ENCODE measurements at regions not wholly inside any gene's neighbourhood (a gene's known extent, or its start where the extent isn't known, plus 50 kb on each side); places are given as distances from the start of the nearest gene placed in this dataset.

DNA sequence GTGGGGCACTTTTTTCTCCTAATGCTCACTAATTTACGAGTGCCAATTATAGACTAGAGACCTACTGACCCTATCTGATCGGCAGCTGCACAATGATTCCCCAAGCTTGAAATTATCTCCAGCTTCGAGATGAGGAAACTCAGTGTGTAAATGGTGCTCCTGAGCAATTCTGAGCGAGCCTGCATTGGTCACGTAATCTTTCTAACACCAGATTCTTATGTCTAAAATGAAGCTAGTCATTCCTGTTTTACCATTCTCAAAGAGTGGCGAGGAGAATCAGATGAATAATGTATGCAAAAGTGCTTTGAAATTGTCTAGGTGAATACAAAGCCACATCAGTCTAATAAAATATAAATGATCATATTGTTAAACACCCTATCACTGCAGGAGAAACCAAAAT, 318.1 kb upstream of the FAM78B start:
- TF ChIP-seq EZH2 (IDR thresholded peaks at IDR 0.05; ENCODE audit: insufficient read depth, poor library complexity, severe bottlenecking) (no peak), EZH2phosphoT487 (IDR thresholded peaks at IDR 0.05; ENCODE audit: insufficient read depth, low read depth) (no peak)

Data from GM23248 (cell line).